ENCODE measurements at regions not wholly inside any gene's neighbourhood (a gene's known extent, or its start where the extent isn't known, plus 50 kb on each side); places are given as distances from the start of the nearest gene placed in this dataset.

DNA sequence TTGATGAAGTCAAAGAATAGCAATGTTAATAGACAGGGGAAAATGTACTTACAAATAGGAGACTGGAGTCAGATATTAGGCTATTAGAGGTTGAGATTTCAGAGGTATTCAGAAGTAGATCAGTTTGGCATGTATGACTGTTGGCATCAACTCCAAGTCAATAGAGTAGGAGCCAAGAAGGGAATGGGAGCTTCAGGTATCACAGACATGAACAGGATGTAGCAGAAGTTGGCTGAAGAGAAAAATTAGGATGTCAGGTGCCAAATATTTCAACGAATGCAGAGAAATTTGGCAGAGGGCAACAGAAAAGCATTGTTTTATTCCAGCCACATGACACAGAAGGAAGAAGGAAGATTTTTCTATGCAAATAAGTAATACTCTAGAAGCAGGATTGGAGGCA is 69.7 kb downstream of the GLYATL1 start:
- BruUV-seq (replicated peaks), result no TSS peak
- H3K4me3 ChIP-seq (ENCODE audit: low read depth, low read length), result no peak overlapping the region
- peaks cover 10% of the 10 kb centered on the region for H3K4me1 Mint-ChIP-seq (ENCODE audit: low read depth, unreplicated experiment)
- ChIA-PET POLR2A (no interaction called here), CTCF (no interaction called here)
- H3K9me3 ChIP-seq, result no peaks in the 10 kb centered on the region
- no peak overlapping the region for H3K27ac Mint-ChIP-seq (ENCODE audit: unreplicated experiment)
- no peak for DNase-seq
- no peak overlapping the region for H3K4me3 Mint-ChIP-seq (ENCODE audit: unreplicated experiment)
- no peaks in the 10 kb centered on the region for H3K27me3 Mint-ChIP-seq (ENCODE audit: insufficient read depth, unreplicated experiment)
- H3K9me3 Mint-ChIP-seq (ENCODE audit: unreplicated experiment), result peaks cover under 1% of the 10 kb centered on the region
- H3K4me1 ChIP-seq, result peaks cover 6% of the 10 kb centered on the region; the same call in 1 of the 2 replicates
- intact Hi-C loops (cut with micrococcal nuclease; ENCODE audit: unreplicated experiment), result no loop called here
- TF ChIP-seq, protein P1, sequence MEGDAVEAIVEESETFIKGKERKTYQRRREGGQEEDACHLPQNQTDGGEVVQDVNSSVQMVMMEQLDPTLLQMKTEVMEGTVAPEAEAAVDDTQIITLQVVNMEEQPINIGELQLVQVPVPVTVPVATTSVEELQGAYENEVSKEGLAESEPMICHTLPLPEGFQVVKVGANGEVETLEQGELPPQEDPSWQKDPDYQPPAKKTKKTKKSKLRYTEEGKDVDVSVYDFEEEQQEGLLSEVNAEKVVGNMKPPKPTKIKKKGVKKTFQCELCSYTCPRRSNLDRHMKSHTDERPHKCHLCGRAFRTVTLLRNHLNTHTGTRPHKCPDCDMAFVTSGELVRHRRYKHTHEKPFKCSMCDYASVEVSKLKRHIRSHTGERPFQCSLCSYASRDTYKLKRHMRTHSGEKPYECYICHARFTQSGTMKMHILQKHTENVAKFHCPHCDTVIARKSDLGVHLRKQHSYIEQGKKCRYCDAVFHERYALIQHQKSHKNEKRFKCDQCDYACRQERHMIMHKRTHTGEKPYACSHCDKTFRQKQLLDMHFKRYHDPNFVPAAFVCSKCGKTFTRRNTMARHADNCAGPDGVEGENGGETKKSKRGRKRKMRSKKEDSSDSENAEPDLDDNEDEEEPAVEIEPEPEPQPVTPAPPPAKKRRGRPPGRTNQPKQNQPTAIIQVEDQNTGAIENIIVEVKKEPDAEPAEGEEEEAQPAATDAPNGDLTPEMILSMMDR (IDR thresholded peaks at IDR 0.05; ENCODE audit: insufficient read depth in 1 of 2, low read depth in 1 of 2, low read length in 1 of 2, severe bottlenecking in 1 of 2, unreplicated experiment in 1 of 2), result no peak
- no peaks in the 10 kb centered on the region for H3K36me3 Mint-ChIP-seq (ENCODE audit: insufficient read depth, unreplicated experiment)
- H3K36me3 ChIP-seq (ENCODE audit: control insufficient read depth, insufficient read depth, low read length), result no peaks in the 10 kb centered on the region
- no peaks in the 10 kb centered on the region for H3K27me3 ChIP-seq (replicated peaks; ENCODE audit: control insufficient read depth, insufficient read depth, low read length)

DNA sequence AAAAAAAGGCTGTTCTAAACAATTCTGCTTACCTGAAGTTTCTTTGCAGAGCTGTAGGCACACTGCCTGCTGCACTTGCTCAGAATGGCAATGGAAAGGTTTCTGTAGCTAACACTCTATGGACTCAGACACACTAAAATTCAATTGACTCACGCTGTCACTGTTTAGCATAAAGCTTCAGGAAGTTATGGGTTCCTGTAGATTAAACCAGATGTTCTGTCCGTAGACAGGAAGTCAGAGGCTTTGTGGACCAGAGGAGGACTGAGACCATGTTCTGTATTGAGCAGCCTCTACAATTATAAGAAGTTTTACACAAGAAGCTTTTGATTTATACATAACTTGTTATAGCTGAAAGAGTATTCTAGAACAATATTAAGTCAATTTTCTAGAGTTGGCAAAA is 70.4 kb downstream of the GLYATL1 start:
- DNase-seq, result no peak
- no peak overlapping the region for H3K27ac Mint-ChIP-seq (ENCODE audit: unreplicated experiment)
- intact Hi-C loops (cut with micrococcal nuclease; ENCODE audit: unreplicated experiment), result no loop called here
- TF ChIP-seq, protein P1 (IDR thresholded peaks at IDR 0.05; ENCODE audit: insufficient read depth in 1 of 2, low read depth in 1 of 2, low read length in 1 of 2, severe bottlenecking in 1 of 2, unreplicated experiment in 1 of 2), result no peak
- H3K27me3 Mint-ChIP-seq (ENCODE audit: insufficient read depth, unreplicated experiment), result no peaks in the 10 kb centered on the region
- BruUV-seq (replicated peaks), result no TSS peak
- no peak overlapping the region for H3K4me3 Mint-ChIP-seq (ENCODE audit: unreplicated experiment)
- Histone ChIP-seq H3K9me3 (no peaks in the 10 kb centered on the region), H3K27me3 (replicated peaks; ENCODE audit: control insufficient read depth, insufficient read depth, low read length) (no peaks in the 10 kb centered on the region), H3K4me3 (ENCODE audit: low read depth, low read length) (no peak overlapping the region), H3K4me1 (peaks cover 6% of the 10 kb centered on the region; the same call in 1 of the 2 replicates), H3K36me3 (ENCODE audit: control insufficient read depth, insufficient read depth, low read length) (no peaks in the 10 kb centered on the region)
- ChIA-PET CTCF (no interaction called here), POLR2A (no interaction called here)
- peaks cover 10% of the 10 kb centered on the region for H3K4me1 Mint-ChIP-seq (ENCODE audit: low read depth, unreplicated experiment)
- H3K36me3 Mint-ChIP-seq (ENCODE audit: insufficient read depth, unreplicated experiment), result no peaks in the 10 kb centered on the region
- H3K9me3 Mint-ChIP-seq (ENCODE audit: unreplicated experiment), result peaks cover 8% of the 10 kb centered on the region

DNA sequence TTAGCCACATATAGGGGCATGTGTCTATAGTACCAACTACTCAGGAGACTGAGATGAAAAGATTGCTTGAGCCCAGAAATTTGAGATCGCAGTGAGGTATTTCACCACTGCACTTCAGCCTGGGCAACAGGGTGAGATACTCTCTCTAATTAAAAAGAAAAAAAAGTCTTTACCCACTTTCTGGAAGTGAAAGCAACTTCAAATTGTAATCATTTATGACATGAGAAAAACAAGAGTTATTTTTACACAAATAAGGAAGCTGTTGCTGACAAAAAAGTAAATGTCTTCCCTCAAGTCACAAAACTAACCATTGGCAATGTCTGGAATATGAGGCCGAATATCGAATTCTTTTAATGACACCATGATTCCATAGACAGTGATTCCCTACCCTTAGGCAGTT is 71.4 kb downstream of the GLYATL1 start:
- Mint-ChIP-seq H3K9me3 (ENCODE audit: unreplicated experiment) (peaks cover 14% of the 10 kb centered on the region), H3K27me3 (ENCODE audit: insufficient read depth, unreplicated experiment) (no peaks in the 10 kb centered on the region), H3K4me3 (ENCODE audit: unreplicated experiment) (no peak overlapping the region), H3K36me3 (ENCODE audit: insufficient read depth, unreplicated experiment) (no peaks in the 10 kb centered on the region), H3K27ac (ENCODE audit: unreplicated experiment) (no peak overlapping the region), H3K4me1 (ENCODE audit: low read depth, unreplicated experiment) (peaks cover 10% of the 10 kb centered on the region)
- Histone ChIP-seq H3K4me3 (ENCODE audit: low read depth, low read length) (no peak overlapping the region), H3K9me3 (peaks cover 8% of the 10 kb centered on the region; the same call in 1 of the 2 replicates), H3K36me3 (ENCODE audit: control insufficient read depth, insufficient read depth, low read length) (no peaks in the 10 kb centered on the region), H3K27me3 (replicated peaks; ENCODE audit: control insufficient read depth, insufficient read depth, low read length) (no peaks in the 10 kb centered on the region), H3K4me1 (peaks cover 6% of the 10 kb centered on the region; the same call in 1 of the 2 replicates)
- POLR2A ChIA-PET, result no interaction called here
- CTCF ChIA-PET, result no interaction called here
- intact Hi-C loops (cut with micrococcal nuclease; ENCODE audit: unreplicated experiment), result no loop called here
- no peak for DNase-seq
- TF ChIP-seq, protein P1 (IDR thresholded peaks at IDR 0.05; ENCODE audit: insufficient read depth in 1 of 2, low read depth in 1 of 2, low read length in 1 of 2, severe bottlenecking in 1 of 2, unreplicated experiment in 1 of 2), result no peak
- no TSS peak for BruUV-seq (replicated peaks)

Measured in Caco-2 (cell line).